ENCODE measurements at regions not wholly inside any gene's neighbourhood (a gene's known extent, or its start where the extent isn't known, plus 50 kb on each side); places are given as distances from the start of the nearest gene placed in this dataset.
"Not testable (repeated sequence)": the region's sequence is repeated elsewhere in the genome, so short reads cannot be mapped to it uniquely, and the experiment has no call there.

DNA sequence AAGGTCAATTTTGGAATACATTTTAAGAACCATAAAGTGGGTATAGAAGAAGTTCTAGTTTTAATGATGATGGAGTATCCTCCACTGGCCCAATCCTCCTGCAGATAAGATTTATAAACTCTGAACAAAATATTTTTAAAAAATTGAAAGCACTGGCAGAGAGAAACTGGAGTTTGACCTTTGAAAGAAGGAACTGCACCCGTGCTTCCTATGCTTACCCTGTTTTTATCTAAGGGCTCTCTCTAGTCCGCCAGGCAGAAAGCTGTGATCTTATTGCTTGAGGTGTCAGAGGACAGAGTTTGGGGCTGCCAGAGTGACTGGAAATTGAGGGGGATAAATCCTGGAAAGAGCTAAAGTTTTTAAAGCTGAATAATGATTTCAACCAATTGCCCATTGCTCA, 282.6 kb downstream of the BCL2L11 start:
- H3K4me1 Mint-ChIP-seq; H3K27me3 Mint-ChIP-seq; H3K4me3 Mint-ChIP-seq; DNase-seq; H3K9me3 Mint-ChIP-seq; POLR2A ChIA-PET; H3K9me3 ChIP-seq; H3K27me3 ChIP-seq (replicated peaks in 1 of 2; ENCODE audit: control insufficient read depth in 2 of 2, extremely low read depth in 1 of 2, insufficient read depth in 2 of 2, low read length in 1 of 2); H3K27ac ChIP-seq (ENCODE audit: low read length); ATAC-seq (replicated peaks in 1 of 4); H3K27ac Mint-ChIP-seq; CTCF ChIA-PET; H3K4me1 ChIP-seq (ENCODE audit: control insufficient read depth in 1 of 2, extremely low read depth in 1 of 2, insufficient read depth in 2 of 2, low read length in 2 of 2); H3K4me3 ChIP-seq (ENCODE audit: control insufficient read depth in 1 of 2, extremely low read depth in 1 of 2, low read length in 1 of 2); H3K36me3 ChIP-seq (ENCODE audit: control insufficient read depth in 2 of 2, extremely low read depth in 1 of 2, insufficient read depth in 1 of 2, low read length in 1 of 2); H3K36me3 Mint-ChIP-seq: not testable (repeated sequence)
- no CpG with 5 or more reads among the region's 2 CpGs for WGBS (ENCODE audit: insufficient coverage)

- H3K4me1 ChIP-seq (ENCODE audit: control insufficient read depth in 1 of 2, extremely low read depth in 1 of 2, insufficient read depth in 2 of 2, low read length in 2 of 2); DNase-seq; H3K27ac Mint-ChIP-seq; CTCF ChIA-PET; H3K9me3 Mint-ChIP-seq; H3K27me3 Mint-ChIP-seq; H3K27ac ChIP-seq (ENCODE audit: low read length); H3K36me3 Mint-ChIP-seq; H3K4me1 Mint-ChIP-seq; POLR2A ChIA-PET; H3K36me3 ChIP-seq (ENCODE audit: control insufficient read depth in 2 of 2, extremely low read depth in 1 of 2, insufficient read depth in 1 of 2, low read length in 1 of 2); ATAC-seq (replicated peaks in 1 of 4); H3K27me3 ChIP-seq (replicated peaks in 1 of 2; ENCODE audit: control insufficient read depth in 2 of 2, extremely low read depth in 1 of 2, insufficient read depth in 2 of 2, low read length in 1 of 2); H3K4me3 ChIP-seq (ENCODE audit: control insufficient read depth in 1 of 2, extremely low read depth in 1 of 2, low read length in 1 of 2); H3K9me3 ChIP-seq; H3K4me3 Mint-ChIP-seq: not testable (repeated sequence)
- no CpG with 5 or more reads among the region's 1 CpG for WGBS (ENCODE audit: insufficient coverage)
These were observed 285.9 kb downstream of the BCL2L11 start for GRCh38 chr2:111406616-111407015.

DNA sequence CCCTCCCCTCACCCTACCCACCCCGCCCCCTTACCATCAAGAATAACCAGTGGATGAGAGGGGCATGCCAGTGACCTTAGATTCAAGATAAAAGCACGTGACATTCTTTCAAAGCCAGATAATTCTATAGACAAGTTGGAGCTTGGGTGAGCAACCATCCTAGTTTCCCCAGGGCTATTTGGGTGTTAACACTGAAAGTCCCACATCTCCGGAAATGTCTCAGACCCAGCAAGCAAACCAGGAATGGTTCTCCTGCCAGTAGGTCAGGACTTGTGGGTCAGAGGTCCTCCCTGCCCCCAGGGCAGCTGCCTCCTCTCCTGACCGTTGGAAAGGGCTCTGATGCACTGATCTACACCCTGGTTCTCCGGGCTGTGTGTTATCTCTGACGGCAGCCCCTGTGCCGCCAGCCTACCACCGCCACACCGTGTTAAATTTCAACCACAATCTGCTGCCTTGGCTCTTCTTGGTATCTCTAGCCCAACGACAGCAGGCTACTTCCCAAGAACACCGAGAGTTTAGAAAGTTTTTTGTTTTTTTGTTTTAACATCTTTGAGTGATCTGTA, 287.0 kb downstream of the BCL2L11 start:
- H3K27me3 ChIP-seq (replicated peaks in 1 of 2; ENCODE audit: control insufficient read depth in 2 of 2, extremely low read depth in 1 of 2, insufficient read depth in 2 of 2, low read length in 1 of 2); H3K4me3 ChIP-seq (ENCODE audit: control insufficient read depth in 1 of 2, extremely low read depth in 1 of 2, low read length in 1 of 2); H3K9me3 ChIP-seq; H3K36me3 Mint-ChIP-seq; H3K4me3 Mint-ChIP-seq; CTCF ChIA-PET; H3K27me3 Mint-ChIP-seq; H3K27ac Mint-ChIP-seq; DNase-seq; ATAC-seq (replicated peaks in 1 of 4); H3K4me1 Mint-ChIP-seq; H3K4me1 ChIP-seq (ENCODE audit: control insufficient read depth in 1 of 2, extremely low read depth in 1 of 2, insufficient read depth in 2 of 2, low read length in 2 of 2); H3K9me3 Mint-ChIP-seq; POLR2A ChIA-PET; H3K27ac ChIP-seq (ENCODE audit: low read length); H3K36me3 ChIP-seq (ENCODE audit: control insufficient read depth in 2 of 2, extremely low read depth in 1 of 2, insufficient read depth in 1 of 2, low read length in 1 of 2): not testable (repeated sequence)
- WGBS (ENCODE audit: insufficient coverage): no CpG with 5 or more reads among the region's 11 CpGs

DNA sequence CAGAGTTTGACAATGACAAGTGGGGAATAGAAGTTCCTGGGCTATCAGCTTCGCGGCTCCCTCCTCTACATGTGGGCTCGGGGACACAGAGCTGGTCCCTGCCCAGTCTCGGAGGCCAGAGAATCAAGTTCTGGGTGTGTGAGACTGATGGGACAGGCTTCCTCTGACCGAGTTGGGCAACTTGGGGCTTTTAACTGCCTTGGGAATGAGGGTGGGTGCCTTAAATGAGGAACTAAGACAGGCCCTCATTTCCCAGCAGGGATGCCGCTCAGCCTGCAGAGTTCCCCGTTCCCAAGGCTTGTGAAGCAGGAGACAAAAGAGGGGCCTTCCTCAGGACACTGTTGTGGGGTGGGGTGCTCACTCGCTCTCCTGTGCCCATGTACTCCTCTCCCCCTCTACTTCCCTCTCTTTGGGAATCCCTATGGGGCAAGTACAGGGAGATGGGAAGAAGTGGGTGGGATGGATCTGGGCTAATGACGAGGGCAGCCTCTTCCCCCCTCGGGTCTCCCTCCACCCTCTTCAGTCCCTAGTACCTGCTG, 290.2 kb downstream of the BCL2L11 start:
- H3K36me3 Mint-ChIP-seq; H3K27me3 ChIP-seq (replicated peaks in 1 of 2; ENCODE audit: control insufficient read depth in 2 of 2, extremely low read depth in 1 of 2, insufficient read depth in 2 of 2, low read length in 1 of 2); H3K9me3 Mint-ChIP-seq; DNase-seq; H3K36me3 ChIP-seq (ENCODE audit: control insufficient read depth in 2 of 2, extremely low read depth in 1 of 2, insufficient read depth in 1 of 2, low read length in 1 of 2); CTCF ChIA-PET; ATAC-seq (replicated peaks in 1 of 4); H3K4me3 ChIP-seq (ENCODE audit: control insufficient read depth in 1 of 2, extremely low read depth in 1 of 2, low read length in 1 of 2); H3K4me1 Mint-ChIP-seq; H3K27ac ChIP-seq (ENCODE audit: low read length); H3K27ac Mint-ChIP-seq; H3K9me3 ChIP-seq; H3K27me3 Mint-ChIP-seq; POLR2A ChIA-PET; H3K4me3 Mint-ChIP-seq: not testable (repeated sequence)
- no CpG with 5 or more reads among the region's 10 CpGs for WGBS (ENCODE audit: insufficient coverage)
- peaks cover 0 to 11% of the 10 kb centered on the region in 2 experiments for H3K4me1 ChIP-seq (ENCODE audit: control insufficient read depth in 1 of 2, extremely low read depth in 1 of 2, insufficient read depth in 2 of 2, low read length in 2 of 2)

DNA sequence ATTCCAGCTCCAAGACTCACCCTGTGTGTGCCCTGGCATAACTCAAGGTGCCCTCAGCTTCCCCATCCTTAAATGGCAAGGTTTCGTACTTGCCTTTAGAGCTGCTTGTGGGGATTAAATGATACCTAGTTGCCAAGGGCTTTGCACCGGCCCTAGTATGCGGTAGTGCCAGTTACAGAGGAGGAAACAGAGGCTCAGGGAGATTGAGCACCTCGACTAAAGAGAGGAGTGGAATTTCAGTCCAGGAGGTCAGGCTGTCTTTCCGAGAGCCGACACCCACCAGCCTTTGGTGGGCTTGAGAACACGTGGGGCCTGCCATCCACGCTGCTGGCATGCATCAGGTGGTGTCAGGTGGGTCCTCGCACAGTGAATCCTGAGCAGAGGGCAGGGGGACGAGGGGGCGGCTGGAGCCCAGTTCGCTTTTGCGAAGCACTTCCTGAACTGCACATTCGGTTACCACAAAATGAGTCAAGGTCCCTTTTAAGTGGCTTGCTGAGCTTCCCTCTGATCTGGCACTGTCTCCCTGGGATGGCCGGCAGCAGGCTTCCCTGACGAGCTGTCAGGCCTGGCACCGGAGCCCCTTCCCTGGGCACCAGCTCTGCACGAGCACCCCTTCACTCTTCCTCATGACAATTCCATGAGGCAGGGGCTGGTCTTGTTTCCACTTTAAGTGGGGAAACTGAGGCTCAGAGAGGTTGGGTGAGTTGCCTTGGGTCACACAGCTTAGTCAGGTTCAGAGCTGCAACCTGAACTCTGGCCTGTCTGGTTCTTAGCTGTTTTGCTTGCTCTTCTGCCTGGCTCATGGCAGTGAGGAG, 291.4 kb downstream of the BCL2L11 start:
- ATAC-seq (replicated peaks in 1 of 4): peak; percentile 76 to 86 (median 84)
- CTCF ChIA-PET: not testable (repeated sequence)
- WGBS (ENCODE audit: insufficient coverage): no CpG with 5 or more reads among the region's 18 CpGs

DNA sequence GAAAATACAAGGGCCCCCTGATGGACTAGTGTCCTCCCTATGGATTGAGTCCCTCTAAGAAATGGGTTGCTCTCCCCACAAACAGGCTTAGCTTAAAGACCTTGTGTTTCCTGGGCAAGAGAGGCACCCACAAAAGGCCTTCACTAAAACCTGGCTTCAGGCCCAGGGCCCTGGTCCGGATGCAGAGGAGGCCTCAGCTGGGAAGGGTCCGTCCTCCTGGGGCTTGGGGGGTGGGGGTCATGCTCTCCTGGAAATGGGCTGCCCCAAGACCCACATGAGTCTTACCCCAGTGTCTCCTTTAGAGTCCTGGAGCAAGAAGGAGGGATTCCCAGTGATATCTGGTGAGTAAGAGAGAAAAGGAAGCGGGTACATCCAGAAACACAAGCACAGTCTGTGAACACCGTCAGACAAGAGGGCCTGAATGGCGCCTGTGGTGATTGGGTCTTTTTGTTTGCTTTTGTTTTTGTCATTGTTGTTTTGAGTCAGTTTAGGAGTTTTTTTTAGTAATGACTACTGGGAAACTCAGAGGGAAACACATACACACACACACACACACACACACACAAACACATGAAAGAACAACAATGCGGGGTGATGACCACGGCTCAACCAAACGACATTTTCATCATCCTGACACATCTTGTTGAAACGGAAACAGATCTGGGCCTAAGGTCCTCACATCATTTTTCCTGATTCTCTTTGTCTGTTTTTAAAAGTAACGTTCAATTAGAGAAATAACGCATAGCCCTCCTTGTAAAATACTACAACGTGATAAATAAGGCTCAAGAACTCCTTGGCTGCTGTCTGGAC, 292.3 kb downstream of the BCL2L11 start:
- peak overlapping the region in 1 of 2 donors; percentile 46 for H3K27ac Mint-ChIP-seq
- CTCF ChIA-PET; H3K36me3 ChIP-seq (ENCODE audit: control insufficient read depth in 2 of 2, extremely low read depth in 1 of 2, insufficient read depth in 1 of 2, low read length in 1 of 2); H3K9me3 Mint-ChIP-seq; H3K4me3 Mint-ChIP-seq; H3K9me3 ChIP-seq; H3K27me3 ChIP-seq (replicated peaks in 1 of 2; ENCODE audit: control insufficient read depth in 2 of 2, extremely low read depth in 1 of 2, insufficient read depth in 2 of 2, low read length in 1 of 2); ATAC-seq (replicated peaks in 1 of 4); DNase-seq; H3K4me3 ChIP-seq (ENCODE audit: control insufficient read depth in 1 of 2, extremely low read depth in 1 of 2, low read length in 1 of 2); H3K36me3 Mint-ChIP-seq; H3K27me3 Mint-ChIP-seq; H3K27ac ChIP-seq (ENCODE audit: low read length); POLR2A ChIA-PET: not testable (repeated sequence)
- H3K4me1 Mint-ChIP-seq: peaks cover 3 to 12% (median 4%) of the 10 kb centered on the region in 3 donors
- H3K4me1 ChIP-seq (ENCODE audit: control insufficient read depth in 1 of 2, extremely low read depth in 1 of 2, insufficient read depth in 2 of 2, low read length in 2 of 2): peaks cover 0 to 11% of the 10 kb centered on the region in 2 experiments
- 75% methylated on average over 7 of the region's 12 CpGs for WGBS (ENCODE audit: insufficient coverage)

More for the DNA sequence above, 291.4 kb downstream of the BCL2L11 start:
- H3K27ac ChIP-seq (ENCODE audit: low read length); H3K36me3 Mint-ChIP-seq; H3K4me3 ChIP-seq (ENCODE audit: control insufficient read depth in 1 of 2, extremely low read depth in 1 of 2, low read length in 1 of 2); H3K27me3 ChIP-seq (replicated peaks in 1 of 2; ENCODE audit: control insufficient read depth in 2 of 2, extremely low read depth in 1 of 2, insufficient read depth in 2 of 2, low read length in 1 of 2); H3K27me3 Mint-ChIP-seq; H3K27ac Mint-ChIP-seq; H3K9me3 Mint-ChIP-seq; POLR2A ChIA-PET; DNase-seq; H3K9me3 ChIP-seq; H3K36me3 ChIP-seq (ENCODE audit: control insufficient read depth in 2 of 2, extremely low read depth in 1 of 2, insufficient read depth in 1 of 2, low read length in 1 of 2); H3K4me3 Mint-ChIP-seq: not testable (repeated sequence)
- H3K4me1 ChIP-seq (ENCODE audit: control insufficient read depth in 1 of 2, extremely low read depth in 1 of 2, insufficient read depth in 2 of 2, low read length in 2 of 2): peaks cover 0 to 11% of the 10 kb centered on the region in 2 experiments
- H3K4me1 Mint-ChIP-seq: peaks cover 3 to 12% (median 4%) of the 10 kb centered on the region in 3 donors

Data from T-cell (primary cell).